LHCN-M2 (cell line): ENCODE measurements at regions not wholly inside any gene's neighbourhood (a gene's known extent, or its start where the extent isn't known, plus 50 kb on each side); places are given as distances from the start of the nearest gene placed in this dataset.
"Not testable (repeated sequence)": the region's sequence is repeated elsewhere in the genome, so short reads cannot be mapped to it uniquely, and the experiment has no call there.

ENCODE experiments used
- DNase-seq: peaks from one replicate; pipeline ENCODE4 v3.0.0-alpha.2; 2012; ENCODE audit warnings: low read depth

DNA sequence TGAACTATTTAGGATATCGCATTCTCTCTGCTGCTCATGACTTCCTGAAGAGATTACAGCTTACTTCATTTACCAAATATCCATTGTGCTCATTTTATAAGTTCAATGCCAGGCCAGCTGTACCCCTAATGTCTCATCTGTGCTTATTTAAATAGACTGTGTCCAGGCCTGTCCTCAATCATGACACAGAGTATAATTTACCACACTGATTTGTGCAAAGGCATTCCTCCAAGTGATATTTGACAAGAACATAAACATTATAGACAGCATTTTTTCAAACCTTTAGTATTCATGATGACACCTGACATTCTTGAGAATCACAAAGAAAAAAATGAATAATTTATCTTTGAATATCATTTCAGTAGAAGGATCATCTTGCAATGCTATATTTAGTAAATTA is 260.1 kb upstream of the SEMA3D start:
- DNase-seq, result no peak

DNA sequence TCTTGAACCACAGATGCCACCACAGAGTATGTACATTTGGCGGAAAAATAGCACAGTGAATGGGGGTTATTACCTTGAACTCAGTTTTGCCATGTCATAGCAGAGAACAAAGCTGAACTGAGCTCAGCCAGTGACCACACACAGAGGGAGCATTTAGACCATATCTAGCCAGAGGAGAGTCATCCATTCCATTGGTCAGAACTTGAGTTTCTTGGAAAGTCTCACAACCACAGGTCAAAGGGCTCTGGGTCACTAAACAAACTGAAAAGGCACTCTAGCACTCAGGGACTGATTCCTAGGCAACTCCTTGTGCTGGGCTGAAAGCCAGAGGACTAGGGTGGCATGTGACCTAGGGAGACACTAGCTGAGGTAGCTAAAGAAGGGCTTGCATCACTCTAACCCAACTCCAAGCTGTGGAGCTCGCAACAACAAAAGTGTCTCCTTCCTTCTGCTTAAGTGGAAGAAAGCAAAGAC is 239.7 kb upstream of the SEMA3D start:
- no peak for DNase-seq

DNA sequence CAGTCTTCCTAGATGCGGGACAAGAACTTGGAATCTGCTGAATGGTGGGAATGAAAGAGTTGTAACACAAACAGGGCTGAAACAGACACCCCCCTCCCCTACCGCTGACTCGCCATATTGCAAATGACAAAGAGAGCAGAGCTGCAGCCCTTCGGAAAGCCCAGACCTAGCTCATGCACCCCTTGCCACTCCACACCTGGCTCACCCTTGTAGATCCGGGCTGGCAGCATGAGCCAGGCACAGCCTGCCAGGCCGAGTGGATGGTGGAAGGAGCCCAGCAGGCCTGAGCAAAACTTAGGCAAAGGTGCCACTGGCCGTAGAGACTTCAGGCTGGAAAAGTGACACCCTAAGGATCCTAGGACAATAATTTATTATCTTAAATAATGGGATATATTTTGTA is 237.4 kb upstream of the SEMA3D start:
- no peak for DNase-seq

DNA sequence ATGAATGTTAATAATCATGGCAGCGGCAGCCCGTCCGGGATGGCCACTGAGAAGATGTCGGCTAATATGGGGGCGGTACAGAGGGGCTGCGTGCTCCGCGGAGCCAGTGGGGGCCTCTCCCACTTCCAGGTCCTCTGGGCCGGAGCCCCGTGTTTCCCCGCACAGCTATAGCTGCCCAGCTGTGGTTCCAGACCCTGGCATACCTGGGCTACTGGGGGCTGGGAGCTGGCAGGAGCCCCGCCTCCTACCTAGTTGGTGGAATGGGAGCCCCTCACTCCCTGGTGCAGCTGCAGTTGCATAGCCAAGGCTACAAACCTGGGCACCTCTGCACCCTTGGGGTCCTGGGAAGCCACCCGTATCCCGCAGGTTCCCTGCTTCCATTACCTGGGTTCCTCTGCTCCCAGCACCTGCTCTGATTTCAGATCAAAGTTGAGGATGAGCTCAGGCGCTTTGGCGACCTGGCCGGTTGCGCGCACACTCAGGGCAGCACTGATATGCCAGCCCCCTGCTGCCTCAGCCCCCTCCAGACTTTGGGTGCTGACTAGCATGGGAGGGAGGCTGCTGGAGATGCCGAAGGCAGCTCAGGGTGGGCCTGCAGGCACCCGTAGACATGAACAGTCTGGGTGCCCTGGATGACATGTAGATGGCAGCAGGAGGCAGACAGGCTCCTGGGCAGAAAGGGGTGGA is 236.5 kb upstream of the SEMA3D start:
- no peak for DNase-seq

DNA sequence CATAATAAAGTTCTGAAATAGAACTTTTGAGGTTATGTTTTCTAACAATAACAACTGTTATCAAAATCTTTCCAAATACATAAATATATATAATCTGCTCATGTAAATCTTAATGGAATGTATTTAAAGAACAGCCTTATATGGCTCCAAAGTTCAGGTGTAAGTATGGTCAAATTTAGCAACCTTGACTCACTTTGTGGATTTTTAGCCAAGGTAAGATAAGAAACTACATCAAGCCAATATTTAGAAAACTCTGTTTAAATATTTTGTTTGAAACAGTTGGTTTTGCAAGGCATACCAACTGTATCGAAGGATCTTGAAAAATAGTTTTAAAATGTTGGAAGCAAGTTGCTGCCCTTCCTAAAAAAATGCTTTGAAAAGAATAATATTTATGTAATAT is 228.9 kb upstream of the SEMA3D start:
- DNase-seq, result no peak

DNA sequence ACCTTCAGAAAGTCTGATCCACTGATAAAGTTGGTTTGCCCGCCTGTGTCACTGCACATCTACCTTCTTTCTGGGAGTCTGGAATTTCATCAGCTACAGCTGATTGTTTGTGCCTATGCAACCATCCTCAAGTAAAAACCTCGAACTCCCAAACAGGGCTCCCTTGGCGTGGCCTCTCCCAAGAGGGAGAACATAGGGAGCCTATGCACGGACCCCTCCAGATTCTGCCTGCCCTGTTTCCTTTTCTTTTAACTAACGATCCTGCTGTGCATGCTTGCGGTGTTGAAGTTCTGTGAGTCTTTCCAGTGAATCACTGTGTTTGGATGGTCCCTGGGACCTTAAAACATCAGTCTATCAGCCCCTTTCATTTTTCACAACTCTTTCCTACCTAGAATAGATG is 226.9 kb upstream of the SEMA3D start:
- no peak for DNase-seq

DNA sequence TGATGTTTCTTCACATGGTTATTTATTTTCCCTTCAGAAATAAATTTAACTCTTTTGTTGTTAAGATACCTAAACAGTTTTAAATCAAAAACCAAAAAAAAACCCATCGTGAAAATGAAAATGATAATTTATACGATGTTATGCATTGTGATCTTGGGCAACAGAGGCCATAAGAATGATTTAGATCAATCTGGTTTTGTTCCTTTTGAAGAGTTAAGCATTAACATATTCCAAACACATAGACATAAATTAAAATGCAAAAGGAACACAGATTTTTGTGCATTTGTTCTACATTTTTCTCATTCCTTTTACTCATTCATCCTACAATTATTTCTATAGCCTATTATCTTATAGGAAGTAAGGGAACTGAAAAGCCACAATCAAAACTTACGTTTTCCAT is 226.1 kb upstream of the SEMA3D start:
- DNase-seq, result no peak

DNA sequence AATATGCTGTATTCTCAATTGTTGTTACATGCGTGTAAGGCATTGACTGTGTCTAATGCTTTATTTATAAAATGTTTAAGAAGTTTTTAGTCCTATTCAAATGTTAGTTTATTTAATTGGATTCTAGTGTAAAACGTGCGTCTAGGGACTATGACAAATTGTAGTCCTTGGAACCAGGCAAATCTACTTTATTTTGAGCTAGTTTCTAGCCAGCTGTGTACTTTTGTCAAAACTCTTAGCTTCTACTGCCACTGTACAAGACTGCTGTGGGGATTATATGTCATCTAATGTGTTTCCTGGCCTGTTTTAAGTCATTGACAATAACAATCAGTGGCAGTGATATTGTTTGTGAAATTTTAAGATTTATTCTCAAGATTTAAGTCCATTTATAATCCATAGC is 220.5 kb upstream of the SEMA3D start:
- DNase-seq, result no peak

DNA sequence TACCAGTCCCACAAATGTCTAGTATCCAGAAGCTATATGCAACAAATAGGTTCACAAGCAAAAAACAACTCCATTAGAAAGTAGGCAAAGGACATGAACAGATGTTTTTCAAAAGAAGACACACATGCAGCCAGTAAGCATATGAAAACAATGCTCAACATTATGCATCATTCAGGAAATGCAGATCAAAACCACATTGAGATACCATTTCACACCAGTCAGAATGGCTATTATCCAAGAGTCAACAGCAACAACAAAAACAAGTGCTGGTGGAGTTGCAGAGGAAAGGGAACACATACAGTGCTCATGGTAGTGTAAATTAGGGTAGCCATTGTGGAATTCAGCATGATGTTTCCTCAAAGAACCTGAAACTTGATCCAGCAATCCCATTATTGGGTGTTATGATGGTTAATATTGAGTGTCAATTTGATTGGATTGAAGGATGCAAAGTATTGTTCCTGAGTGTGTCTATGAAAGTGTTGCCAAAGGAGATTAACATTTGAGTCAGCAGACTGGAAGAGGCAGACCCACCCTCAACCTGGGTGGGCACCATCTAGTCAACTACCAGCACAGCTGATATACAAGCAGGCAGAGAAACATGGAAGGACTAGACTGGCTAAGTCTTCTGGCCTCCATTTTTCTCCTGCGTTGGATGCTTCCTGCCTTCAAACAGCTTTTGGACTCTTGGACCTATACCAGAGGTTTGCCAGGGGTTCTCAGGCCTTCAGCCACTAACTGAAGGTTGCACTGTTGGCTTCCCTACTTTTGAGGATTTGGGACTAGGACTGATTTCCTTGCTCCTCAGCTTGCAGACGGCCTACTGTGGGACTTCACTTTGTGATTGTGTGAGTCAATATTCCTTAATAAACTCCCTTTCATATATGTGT is 218.4 kb upstream of the SEMA3D start:
- no peak for DNase-seq

DNA sequence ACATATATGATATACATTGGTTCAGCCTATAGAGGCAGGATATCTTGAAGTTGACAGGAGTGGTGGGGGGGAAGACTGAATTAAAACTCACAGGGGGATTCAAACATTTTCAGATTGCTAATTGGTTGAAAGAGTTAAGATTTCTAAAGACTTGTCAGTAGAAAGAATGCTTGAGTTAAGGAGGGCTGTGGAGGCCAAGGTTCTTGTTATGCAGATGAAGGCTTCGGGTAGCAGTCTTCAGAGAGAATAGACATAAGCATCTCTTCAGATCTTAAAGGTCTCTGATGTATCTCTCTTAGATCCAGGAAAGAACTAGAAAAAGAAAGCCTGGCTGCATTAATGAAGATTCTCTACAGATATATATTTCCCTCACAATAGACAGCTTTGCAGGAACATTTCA is 209.8 kb upstream of the SEMA3D start:
- DNase-seq, result no peak

DNA sequence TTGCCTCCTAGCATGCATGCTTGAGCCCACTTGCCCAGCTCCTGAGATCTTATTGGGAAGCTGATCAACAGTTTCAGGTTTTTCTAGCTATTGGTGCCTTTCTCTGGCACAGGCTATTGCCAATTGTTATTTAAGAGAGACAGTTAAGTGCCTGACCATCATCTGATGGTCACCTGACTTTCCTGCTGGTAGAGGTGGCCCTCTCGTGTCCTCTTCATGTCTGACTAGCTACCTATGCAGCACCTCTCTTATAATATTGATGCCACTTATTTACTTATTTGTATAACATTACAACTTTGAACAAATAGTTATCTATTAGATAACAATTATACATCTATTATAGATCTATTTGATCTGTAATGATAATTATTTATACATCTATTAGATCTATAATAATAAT is 205.9 kb upstream of the SEMA3D start:
- DNase-seq, result no peak

DNA sequence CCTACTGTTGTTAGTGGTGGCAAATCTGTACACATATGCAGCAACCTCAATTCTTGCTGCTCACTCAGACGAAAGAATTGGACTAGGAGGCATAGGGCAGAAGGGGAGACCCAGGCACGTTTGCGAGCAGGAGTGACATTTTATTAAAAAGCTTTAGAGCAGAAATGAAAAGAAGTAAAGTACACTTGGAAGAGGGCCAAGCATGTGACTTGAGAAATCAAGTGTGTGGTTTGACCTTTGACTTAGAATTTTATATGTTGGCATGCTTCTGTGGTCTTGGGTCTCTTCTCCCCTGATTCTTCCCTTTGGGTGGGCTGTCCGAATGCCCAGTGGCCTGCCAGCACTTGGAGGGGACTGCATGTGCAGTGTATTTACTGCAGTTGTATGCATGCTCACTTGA is 205.5 kb upstream of the SEMA3D start:
- DNase-seq, result no peak

DNA sequence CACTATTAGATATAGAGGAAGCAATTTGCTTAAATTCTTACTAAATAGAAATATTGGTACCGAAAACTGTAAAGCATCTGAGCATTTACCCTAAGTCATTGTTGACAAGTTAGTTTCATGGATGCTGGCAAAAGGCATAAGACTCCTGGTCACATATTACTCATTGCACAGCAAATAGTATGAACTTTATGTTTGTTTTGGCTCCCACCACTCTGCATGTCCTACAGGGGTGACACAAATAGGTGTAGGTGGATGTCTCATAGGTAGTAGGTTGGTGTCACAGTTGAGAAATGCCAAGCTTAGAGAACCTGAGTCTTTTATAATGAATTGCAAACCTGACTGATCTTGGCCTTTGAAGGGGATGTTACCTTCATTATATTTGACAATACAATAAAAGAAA is 199.6 kb upstream of the SEMA3D start:
- DNase-seq, result no peak

DNA sequence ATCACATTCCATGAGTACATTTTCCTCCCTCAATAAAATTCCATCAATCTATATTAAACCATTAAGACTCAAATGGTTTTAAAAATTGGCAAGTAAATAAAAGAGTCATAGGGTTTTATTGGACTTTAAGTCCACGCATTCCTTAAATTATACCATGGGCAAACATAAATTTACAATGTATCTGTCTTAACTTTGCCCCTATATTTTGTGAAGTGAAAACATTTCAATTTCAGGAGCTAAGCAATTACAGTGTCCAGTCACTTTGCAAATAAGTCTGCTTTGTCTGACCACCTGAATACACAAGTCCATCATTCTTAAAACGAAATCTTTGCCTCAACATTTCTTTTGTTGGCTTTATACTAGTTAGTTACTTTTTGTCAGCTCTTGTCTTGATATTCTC is 197.5 kb upstream of the SEMA3D start:
- DNase-seq, result no peak

DNA sequence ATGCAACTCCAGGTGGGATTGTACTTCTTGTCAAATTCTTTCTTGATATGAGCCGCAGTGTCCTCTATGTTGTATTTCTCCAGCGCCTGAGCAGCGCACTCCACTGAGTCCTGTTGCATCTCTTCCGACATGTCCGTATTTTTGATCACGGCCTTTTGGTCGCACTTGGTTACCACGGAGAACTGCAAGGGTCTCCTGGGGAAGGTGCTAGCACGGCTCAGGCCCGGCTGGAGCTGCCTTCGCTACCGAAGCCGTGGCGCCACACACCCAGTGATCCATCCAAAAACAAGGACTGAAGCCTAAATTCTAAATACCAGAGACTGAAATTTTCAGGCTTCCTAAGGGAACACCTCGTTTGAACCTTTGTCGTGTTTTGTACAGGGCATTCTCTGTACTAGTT is 194.4 kb upstream of the SEMA3D start:
- DNase-seq, result no peak

DNA sequence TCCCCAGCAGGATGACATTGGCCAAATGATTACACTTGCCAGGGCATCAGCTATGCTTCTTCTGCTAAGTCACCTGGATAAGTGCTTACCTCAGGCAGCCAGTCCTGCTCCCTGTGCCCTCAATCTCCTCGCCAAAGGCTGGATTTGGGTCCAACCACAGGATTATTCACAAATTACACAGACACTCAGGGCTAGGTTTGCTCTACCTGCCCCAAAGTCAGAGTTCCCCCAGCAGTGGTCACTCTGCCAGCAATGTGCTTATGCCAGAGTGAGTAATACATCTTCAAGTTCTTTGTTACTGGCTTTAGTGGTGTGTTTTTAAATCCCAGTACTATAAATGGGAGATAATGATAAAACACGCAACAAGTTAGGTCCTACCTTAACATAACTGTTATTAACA is 189.7 kb upstream of the SEMA3D start:
- DNase-seq, result no peak

DNA sequence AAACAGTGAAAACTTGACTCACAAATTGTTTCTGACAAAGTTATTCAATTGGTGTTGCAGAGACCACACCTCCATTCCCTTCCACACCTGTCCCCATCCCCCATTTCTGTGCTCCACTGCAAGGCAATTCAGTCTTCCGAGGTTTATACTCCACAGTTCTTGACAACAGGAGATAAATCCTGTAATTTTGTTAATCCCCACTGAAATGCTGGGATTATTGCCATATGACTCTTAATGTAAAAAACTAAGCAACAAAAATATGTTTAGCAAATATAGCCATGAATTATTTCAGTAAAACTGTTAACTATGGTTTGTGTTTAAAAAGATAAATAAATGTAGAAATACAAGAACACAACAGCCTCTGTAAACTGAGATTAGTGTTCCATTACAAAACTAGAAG is 170.1 kb upstream of the SEMA3D start:
- DNase-seq, result no peak

DNA sequence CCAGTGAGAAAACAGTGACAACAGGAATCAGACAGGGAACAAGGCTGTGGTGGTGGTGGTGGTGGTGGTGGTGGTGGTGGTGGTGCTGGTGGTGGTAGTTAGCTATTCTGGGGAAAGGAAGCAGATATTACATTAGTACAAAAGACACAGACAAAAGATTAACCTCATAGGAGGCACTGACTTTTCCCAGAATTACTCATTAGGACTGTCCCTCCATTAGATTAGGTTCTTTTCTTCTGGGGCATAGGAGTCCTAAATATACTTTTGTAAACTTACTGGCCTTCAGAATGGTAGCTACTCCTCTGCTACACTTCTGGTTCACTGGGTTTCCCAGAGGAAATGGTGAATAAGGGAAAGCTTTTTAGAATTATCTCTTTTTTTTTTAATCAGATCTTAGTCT is 156.6 kb upstream of the SEMA3D start:
- DNase-seq, result no peak

DNA sequence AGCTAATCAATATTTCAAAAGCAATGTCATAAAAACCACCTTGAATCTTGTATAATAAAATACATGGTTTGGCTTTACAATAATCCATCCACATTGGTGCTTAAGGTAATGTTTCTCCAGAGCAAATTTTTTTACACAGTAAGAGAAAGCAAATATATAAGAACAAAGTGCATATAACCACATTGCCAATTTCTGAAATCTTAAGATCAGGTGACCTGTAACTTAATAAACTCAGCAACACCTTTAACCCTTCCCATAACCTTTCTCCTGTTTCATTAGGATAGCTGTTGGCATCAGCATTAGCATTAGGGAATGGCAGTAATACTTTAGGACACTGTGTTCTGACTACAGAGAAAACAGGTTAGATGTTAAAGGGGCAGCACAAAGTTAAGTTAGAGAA is 155.9 kb upstream of the SEMA3D start:
- no peak for DNase-seq

DNA sequence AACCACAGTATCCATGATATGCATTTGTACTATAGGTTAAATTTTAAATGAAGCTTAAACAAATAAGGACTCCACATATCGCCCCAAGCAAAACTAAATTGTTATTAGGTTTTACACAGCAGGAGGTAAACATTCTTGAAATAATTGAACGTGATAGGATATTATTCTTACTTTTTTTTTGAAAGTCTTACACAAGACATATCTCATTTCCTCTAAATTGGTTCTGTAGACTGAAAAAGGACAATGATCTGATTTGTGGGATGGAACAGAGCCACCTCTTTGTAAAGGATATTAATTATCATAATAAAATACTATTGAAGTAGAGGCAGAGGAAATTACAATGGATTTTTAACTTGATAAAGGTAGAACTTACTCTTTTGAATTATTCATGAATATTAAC is 155.1 kb upstream of the SEMA3D start:
- DNase-seq, result no peak

DNA sequence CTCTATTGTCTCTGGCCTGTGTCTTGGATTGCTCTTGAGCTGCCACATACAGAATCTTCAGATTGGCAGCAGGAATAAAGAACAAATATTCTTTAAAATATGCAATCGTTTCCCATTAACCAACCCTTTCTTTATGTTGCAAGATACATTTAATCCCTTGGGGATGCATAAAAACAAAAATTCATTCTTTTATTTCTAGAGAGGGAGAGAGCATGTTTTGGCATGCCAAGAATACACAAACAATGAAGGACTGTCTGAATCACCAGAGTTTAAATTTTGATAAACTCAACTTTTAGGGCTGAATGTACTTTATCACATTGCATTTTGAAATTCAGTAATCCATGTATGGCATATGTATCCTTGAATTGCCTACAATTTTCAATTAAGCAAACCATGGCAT is 154.3 kb upstream of the SEMA3D start:
- DNase-seq, result no peak

DNA sequence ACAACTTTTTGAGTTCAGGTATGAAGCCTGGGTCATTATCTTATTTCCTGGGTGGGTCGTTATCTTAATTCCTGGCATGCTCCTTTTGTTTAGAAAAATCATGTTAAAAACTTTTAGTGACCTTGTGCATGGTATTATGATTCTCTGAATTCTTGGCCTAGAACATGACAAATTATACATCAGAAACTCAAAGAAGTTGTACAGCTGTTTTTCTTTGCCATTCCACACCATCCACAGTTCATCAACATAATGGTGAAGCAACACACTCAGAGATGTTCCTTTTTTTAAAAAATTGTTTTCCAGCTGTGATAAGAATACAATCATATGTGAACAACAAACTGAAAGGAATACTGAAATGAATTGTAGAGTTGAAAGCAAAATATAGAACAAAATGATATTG is 149.2 kb upstream of the SEMA3D start:
- no peak for DNase-seq

DNA sequence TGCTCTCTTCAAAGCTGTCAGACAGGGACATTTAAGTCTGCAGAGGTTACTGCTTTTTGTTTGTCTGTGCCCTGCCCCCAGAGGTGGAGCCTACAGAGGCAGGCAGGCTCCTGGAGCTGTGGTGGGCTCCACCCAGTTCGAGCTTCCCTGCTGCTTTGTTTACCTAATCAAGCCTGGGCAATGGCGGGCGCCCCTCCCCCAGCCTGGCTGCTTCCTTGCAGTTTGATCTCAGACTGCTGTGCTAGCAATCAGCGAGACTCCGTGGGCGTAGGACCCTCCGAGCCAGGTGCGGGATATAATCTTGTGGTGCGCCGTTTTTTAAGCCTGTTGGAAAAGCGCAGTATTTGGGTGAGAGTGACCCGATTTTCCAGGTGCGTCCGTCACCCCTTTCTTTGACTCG is 148.3 kb upstream of the SEMA3D start:
- not testable (repeated sequence) for DNase-seq
